Mesenteric fat pad (tissue), 1 donor: ENCODE measurements at regions not wholly inside any gene's neighbourhood (a gene's known extent, or its start where the extent isn't known, plus 50 kb on each side); places are given as distances from the start of the nearest gene placed in this dataset.

Experiments
- DNase-seq: peaks from one replicate; pipeline ENCODE4 v3.0.0-alpha.2; 2020; ENCODE audit warnings: low spot score
- donor health status: DM: yes; HTN: yes; CAD: no.

- DNase-seq: peak; percentile 92
Observed at GRCh38 chr14:101705733-101706508, 55.6 kb upstream of the PPP2R5C start.

GRCh38 chr14:101706509-101707067 is 54.9 kb upstream of the PPP2R5C start:
- no peak for DNase-seq

- DNase-seq: peak; percentile 59
Observed at GRCh38 chr14:101707068-101707842, 54.3 kb upstream of the PPP2R5C start.

GRCh38 chr14:101707863-101708620 is 53.5 kb upstream of the PPP2R5C start:
- peak; percentile 68 for DNase-seq

- peak; percentile 82 for DNase-seq
Observed at GRCh38 chr14:101708853-101709532, 52.5 kb upstream of the PPP2R5C start.

- no peak for DNase-seq
Observed at GRCh38 chr14:101709533-101709881, 52.0 kb upstream of the PPP2R5C start.

GRCh38 chr14:101709962-101710931 is 51.3 kb upstream of the PPP2R5C start:
- DNase-seq: peak; percentile 60

GRCh38 chr14:101711041-101711856 is 50.3 kb upstream of the PPP2R5C start:
- DNase-seq: peak; percentile 65
